Fibroblast of pulmonary artery (primary cell): ENCODE measurements at regions not wholly inside any gene's neighbourhood (a gene's known extent, or its start where the extent isn't known, plus 50 kb on each side); places are given as distances from the start of the nearest gene placed in this dataset.
"Not testable (repeated sequence)": the region's sequence is repeated elsewhere in the genome, so short reads cannot be mapped to it uniquely, and the experiment has no call there.

Experiments
- DNase-seq: peaks from one replicate; pipeline ENCODE4 v3.0.0-alpha.2; 2010; ENCODE audit warnings: low read depth
- H3K4me3 ChIP-seq: replicated peaks from 2 replicates; pipeline ENCODE4 v1.5.1; 2011; ENCODE audit warnings: low read depth, mild to moderate bottlenecking, control low read depth, low read length, moderate library complexity
- TF ChIP-seq, protein P1 (sequence below): IDR thresholded peaks from 2 replicates; pipeline ENCODE4 v1.5.1; 2011; ENCODE audit warnings: mild to moderate bottlenecking, control low read depth, low read length, inconsistent platforms; ENCODE audit errors: missing control alignments

DNA sequence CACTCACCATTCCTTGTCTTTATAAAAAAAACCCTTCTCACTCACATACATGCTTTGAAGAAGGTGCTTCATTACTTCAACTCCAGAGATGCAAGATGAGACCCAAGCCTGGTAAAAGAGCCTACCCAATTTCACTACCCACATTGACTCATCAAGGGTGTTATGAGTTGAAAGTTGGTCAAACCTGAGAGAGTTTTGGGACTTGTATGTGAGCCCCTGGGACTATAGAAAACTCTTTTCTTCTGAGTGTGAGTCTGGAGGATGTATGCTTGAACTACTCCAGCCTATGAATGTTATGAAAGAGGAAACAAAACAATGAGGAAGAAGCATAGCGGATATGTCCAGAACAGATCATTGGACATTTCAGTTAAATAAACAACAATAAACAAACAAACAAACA, 106.5 kb upstream of the SATB1 start:
- TF ChIP-seq, protein P1, sequence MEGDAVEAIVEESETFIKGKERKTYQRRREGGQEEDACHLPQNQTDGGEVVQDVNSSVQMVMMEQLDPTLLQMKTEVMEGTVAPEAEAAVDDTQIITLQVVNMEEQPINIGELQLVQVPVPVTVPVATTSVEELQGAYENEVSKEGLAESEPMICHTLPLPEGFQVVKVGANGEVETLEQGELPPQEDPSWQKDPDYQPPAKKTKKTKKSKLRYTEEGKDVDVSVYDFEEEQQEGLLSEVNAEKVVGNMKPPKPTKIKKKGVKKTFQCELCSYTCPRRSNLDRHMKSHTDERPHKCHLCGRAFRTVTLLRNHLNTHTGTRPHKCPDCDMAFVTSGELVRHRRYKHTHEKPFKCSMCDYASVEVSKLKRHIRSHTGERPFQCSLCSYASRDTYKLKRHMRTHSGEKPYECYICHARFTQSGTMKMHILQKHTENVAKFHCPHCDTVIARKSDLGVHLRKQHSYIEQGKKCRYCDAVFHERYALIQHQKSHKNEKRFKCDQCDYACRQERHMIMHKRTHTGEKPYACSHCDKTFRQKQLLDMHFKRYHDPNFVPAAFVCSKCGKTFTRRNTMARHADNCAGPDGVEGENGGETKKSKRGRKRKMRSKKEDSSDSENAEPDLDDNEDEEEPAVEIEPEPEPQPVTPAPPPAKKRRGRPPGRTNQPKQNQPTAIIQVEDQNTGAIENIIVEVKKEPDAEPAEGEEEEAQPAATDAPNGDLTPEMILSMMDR, result no peak
- H3K4me3 ChIP-seq, result no peak overlapping the region
- DNase-seq, result no peak

DNA sequence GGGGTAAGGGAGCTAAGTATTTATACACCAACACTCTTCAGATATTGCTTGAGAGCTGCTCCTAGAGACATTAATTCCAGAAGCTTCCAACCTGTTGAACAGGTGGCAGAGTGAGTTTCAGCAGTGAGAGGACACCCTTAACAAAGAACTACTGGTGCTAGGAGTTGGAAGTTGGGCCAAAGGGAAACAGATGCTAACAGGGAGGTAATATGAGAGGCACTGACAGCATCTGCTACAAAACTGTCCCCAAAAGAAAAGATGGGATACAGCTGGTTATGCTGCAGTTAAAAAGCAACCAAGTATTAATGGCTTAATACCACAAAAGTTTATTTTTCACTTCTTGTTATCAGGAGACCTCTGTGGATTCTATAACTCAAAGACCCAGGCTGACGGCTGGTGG, 104.5 kb upstream of the SATB1 start:
- H3K4me3 ChIP-seq, result no peak overlapping the region
- DNase-seq, result no peak
- TF ChIP-seq, protein P1, result no peak

DNA sequence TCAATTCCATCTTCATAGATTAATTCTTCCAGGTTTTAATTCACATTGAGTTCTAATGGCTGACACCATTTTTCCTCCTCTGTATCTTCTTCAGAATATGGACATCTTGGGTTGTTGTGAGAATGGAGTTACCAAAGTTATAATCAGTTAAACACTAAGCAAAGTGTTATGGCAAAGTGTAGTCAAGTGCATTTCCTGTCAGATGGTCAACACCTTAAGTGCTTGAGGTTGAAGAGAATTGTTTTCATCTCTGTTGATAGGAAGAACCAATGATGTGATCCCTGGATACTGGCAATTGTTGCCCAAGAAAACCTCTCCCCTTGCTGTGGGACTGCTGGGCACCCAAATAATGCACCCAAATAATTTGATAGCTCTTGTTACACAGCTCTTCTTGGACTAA, 102.6 kb upstream of the SATB1 start:
- no peak for DNase-seq
- TF ChIP-seq, protein P1, result no peak
- H3K4me3 ChIP-seq, result no peak overlapping the region

DNA sequence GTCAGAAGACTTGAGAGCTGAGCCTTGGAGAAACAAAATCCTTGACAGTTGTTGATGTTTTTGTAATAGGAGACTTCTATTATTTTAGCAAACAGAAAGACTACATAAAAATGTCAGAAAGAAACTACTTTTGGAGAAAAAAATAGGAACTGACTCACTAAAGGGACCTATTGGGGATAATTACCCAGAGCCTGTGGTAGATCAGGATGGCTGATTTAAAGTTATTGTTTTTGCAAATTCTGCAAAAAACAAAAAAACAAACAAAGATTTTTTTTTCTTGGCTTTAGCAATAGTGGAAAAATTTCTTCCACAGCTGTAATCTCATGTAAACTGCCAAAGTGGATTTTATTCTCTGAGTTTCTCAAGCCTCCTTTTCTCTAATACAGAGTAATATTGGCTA, 101.5 kb upstream of the SATB1 start:
- no peak overlapping the region for H3K4me3 ChIP-seq
- TF ChIP-seq, protein P1, result no peak
- no peak for DNase-seq

DNA sequence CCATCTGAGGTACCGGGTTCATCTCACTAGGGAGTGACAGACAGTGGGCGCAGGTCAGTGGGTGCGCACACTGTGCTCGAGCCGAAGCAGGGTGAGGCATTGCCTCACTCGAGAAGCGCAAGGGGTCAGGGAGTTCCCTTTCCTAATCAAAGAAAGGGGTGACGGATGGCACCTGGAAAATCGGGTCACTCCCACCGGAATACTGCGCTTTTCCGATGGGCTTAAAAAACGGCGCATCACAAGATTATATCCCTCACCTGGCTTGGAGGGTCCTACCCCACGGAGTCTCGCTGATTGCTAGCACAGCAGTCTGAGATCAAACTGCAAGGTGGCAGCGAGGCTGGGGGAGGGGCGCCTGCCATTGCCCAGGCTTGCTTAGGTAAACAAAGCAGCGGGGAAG, 91.0 kb upstream of the SATB1 start:
- not testable (repeated sequence) for DNase-seq, H3K4me3 ChIP-seq

DNA sequence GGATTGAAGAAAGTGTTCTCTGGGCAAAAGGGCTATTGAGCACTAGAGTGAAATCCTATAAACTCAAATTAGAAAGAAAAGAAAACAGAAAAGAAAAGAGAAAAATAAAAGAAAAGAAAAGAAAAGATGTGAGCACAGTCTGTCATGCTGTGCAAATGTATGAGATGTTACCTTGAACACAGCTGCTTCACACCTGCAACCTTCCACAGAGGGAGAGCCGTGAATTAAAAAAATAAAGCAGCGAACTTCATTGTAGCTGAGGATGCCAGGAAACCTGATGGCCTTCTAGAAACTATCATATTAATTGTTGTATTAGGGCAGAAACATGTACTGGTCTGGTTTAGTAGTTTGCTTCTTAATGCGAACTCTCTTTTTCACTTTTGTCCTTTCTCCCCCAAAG, 88.0 kb upstream of the SATB1 start:
- no peak overlapping the region for H3K4me3 ChIP-seq
- TF ChIP-seq, protein P1, result no peak
- DNase-seq, result no peak

DNA sequence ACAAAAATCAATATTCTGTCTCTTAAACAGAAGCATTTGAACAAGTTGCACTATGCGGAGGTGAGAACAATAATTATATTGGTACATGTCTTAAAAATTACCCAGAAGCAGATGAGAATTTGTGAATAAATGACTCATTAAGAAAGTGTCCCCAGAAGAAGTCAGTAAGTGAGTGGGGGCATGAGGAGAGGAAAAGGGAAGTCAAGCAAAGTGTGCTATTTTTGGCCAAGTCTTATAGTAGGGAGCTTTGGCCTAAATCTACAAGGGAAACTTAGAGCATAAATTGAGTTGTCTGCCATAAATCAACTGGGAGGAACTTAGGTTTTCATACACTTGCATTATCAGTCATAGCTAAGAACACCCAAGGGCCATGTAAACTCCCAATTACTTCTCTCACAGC, 86.9 kb upstream of the SATB1 start:
- no peak overlapping the region for H3K4me3 ChIP-seq
- TF ChIP-seq, protein P1, result no peak
- DNase-seq, result no peak

DNA sequence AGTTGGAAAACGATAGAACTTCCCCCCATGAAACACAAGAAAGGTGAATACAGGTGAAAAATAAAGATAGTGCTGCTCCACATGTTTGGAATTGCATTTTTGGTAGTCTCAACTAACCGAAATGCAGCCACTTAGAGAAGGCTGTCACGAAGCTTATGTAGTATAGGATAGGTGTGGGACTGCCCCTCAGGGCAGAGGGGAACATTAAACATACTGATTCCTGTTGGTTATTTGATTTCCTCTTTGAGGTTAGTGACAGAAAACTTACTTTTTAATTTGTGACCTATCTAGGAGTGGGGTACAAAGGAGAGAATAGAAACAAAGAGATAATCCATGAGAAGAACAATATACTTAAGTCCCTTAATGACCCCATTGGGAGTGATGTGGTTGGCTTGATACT, 85.8 kb upstream of the SATB1 start:
- no peak overlapping the region for H3K4me3 ChIP-seq
- TF ChIP-seq, protein P1, result no peak
- no peak for DNase-seq
